ENCODE measurements at regions not wholly inside any gene's neighbourhood (a gene's known extent, or its start where the extent isn't known, plus 50 kb on each side); places are given as distances from the start of the nearest gene placed in this dataset.

GRCh38 chr13:74761801-74762757 lies 627.9 kb upstream of the KLF12 start:
- Histone ChIP-seq H3K36me3 (no peaks in the 10 kb centered on the region), H3K9me3 (no peaks in the 10 kb centered on the region), H3K27me3 (replicated peaks; ENCODE audit: insufficient read depth) (no peaks in the 10 kb centered on the region), H3K4me3 (no peak overlapping the region), H3K27ac (no peak overlapping the region), H3K4me1 (replicated peaks) (no peaks in the 10 kb centered on the region)
- no peak for DNase-seq (ENCODE audit: low spot score)
- 52% methylated on average over 2 of the region's 2 CpGs for WGBS
- intact Hi-C loops (cut with DNase I) = no loop called here
- TF ChIP-seq POLR2AphosphoS5 (IDR thresholded peaks at IDR 0.05) (no peak), CTCF (IDR thresholded peaks at IDR 0.05) (no peak), POLR2A (IDR thresholded peaks at IDR 0.05) (no peak)

GRCh38 chr13:74758188-74758587 lies 624.0 kb upstream of the KLF12 start:
- H3K9me3 ChIP-seq = no peaks in the 10 kb centered on the region
- H3K36me3 ChIP-seq = no peaks in the 10 kb centered on the region
- no peak for DNase-seq (ENCODE audit: low spot score)
- WGBS = 71% methylated on average over 1 of the region's 1 CpG
- no peak for TF ChIP-seq POLR2AphosphoS5 (IDR thresholded peaks at IDR 0.05)
- no peak for TF ChIP-seq CTCF (IDR thresholded peaks at IDR 0.05)
- no peak for TF ChIP-seq POLR2A (IDR thresholded peaks at IDR 0.05)
- no peaks in the 10 kb centered on the region for H3K27me3 ChIP-seq (replicated peaks; ENCODE audit: insufficient read depth)
- no peak overlapping the region for H3K27ac ChIP-seq
- no peaks in the 10 kb centered on the region for H3K4me1 ChIP-seq (replicated peaks)
- no peak overlapping the region for H3K4me3 ChIP-seq
- intact Hi-C loops (cut with DNase I) = no loop called here

GRCh38 chr13:74755065-74755464 lies 620.9 kb upstream of the KLF12 start:
- no peak overlapping the region for H3K4me3 ChIP-seq
- H3K9me3 ChIP-seq = no peaks in the 10 kb centered on the region
- intact Hi-C loops (cut with DNase I) = no loop called here
- H3K4me1 ChIP-seq (replicated peaks) = no peaks in the 10 kb centered on the region
- TF ChIP-seq POLR2A (IDR thresholded peaks at IDR 0.05) (no peak), CTCF (IDR thresholded peaks at IDR 0.05) (no peak), POLR2AphosphoS5 (IDR thresholded peaks at IDR 0.05) (no peak)
- WGBS = 81% methylated on average over 2 of the region's 2 CpGs
- no peaks in the 10 kb centered on the region for H3K27me3 ChIP-seq (replicated peaks; ENCODE audit: insufficient read depth)
- H3K36me3 ChIP-seq = no peaks in the 10 kb centered on the region
- DNase-seq (ENCODE audit: low spot score) = no peak
- H3K27ac ChIP-seq = no peak overlapping the region

- no peaks in the 10 kb centered on the region for H3K9me3 ChIP-seq
- H3K27me3 ChIP-seq (replicated peaks; ENCODE audit: insufficient read depth) = no peaks in the 10 kb centered on the region
- no peaks in the 10 kb centered on the region for H3K36me3 ChIP-seq
- 97% methylated on average over 5 of the region's 5 CpGs for WGBS
- no peak for DNase-seq (ENCODE audit: low spot score)
- H3K4me1 ChIP-seq (replicated peaks) = no peaks in the 10 kb centered on the region
- TF ChIP-seq POLR2A (IDR thresholded peaks at IDR 0.05) = no peak
- H3K4me3 ChIP-seq = no peak overlapping the region
- no peak overlapping the region for H3K27ac ChIP-seq
- intact Hi-C loops (cut with DNase I) = no loop called here
Observed at GRCh38 chr13:74751739-74752138, 617.5 kb upstream of the KLF12 start.

GRCh38 chr13:74747186-74747955 lies 613.2 kb upstream of the KLF12 start:
- TF ChIP-seq POLR2A (IDR thresholded peaks at IDR 0.05) = no peak
- TF ChIP-seq POLR2AphosphoS5 (IDR thresholded peaks at IDR 0.05) = no peak
- no peak for TF ChIP-seq CTCF (IDR thresholded peaks at IDR 0.05)
- no peak overlapping the region for H3K4me3 ChIP-seq
- H3K4me1 ChIP-seq (replicated peaks) = no peaks in the 10 kb centered on the region
- no peak overlapping the region for H3K27ac ChIP-seq
- no peak for DNase-seq (ENCODE audit: low spot score)
- H3K9me3 ChIP-seq = no peaks in the 10 kb centered on the region
- H3K27me3 ChIP-seq (replicated peaks; ENCODE audit: insufficient read depth) = no peaks in the 10 kb centered on the region
- intact Hi-C loops (cut with DNase I) = no loop called here
- H3K36me3 ChIP-seq = no peaks in the 10 kb centered on the region
- 72% methylated on average over 6 of the region's 6 CpGs for WGBS
